ENCODE measurements at regions not wholly inside any gene's neighbourhood (a gene's known extent, or its start where the extent isn't known, plus 50 kb on each side); places are given as distances from the start of the nearest gene placed in this dataset.
A peak's percentile ranks its signal among the peaks of the same experiment; 100 is the strongest.

GRCh38 chr14:53609009-53609408, 347.6 kb downstream of the BMP4 start:
- ChIA-PET POLR2A (ENCODE audit: unreplicated experiment) (interaction anchor here (0.6 kb wide), 2 partner anchors 642 to 760 kb away, joined by 3 to 4 read pairs; no protein-coding TSS in a partner anchor), CTCF (no interaction called here)
- no peak overlapping the region for H3K4me3 ChIP-seq
- H3K4me2 ChIP-seq, result no peak overlapping the region
- TF ChIP-seq EZH2 (IDR thresholded peaks at IDR 0.05; ENCODE audit: low read depth), result no peak
- TF ChIP-seq CTCF (conservative IDR thresholded peaks at IDR 0.05), result no peak
- no peak overlapping the region for H3K27ac ChIP-seq
- H3K4me1 ChIP-seq (replicated peaks; ENCODE audit: insufficient read depth), result peaks cover 21% of the 10 kb centered on the region
- DNase-seq, result no peak
- H2AFZ ChIP-seq, result no peak overlapping the region
- intact Hi-C loops (cut with micrococcal nuclease; ENCODE audit: unreplicated experiment), result no loop called here
- H3K9me3 ChIP-seq (ENCODE audit: insufficient read depth, low read depth), result no peaks in the 10 kb centered on the region
- no peaks in the 10 kb centered on the region for H3K36me3 ChIP-seq (ENCODE audit: low read depth)
- TSS peak; percentile 36 for BruUV-seq (replicated peaks)
- H3K9me2 ChIP-seq (ENCODE audit: insufficient read depth), result no peaks in the 10 kb centered on the region; the same call in 1 of the 2 replicates
- H3F3A ChIP-seq (ENCODE audit: insufficient read depth, low read depth), result no peaks in the 10 kb centered on the region
- H4K20me1 ChIP-seq (ENCODE audit: insufficient read depth), result no peaks in the 10 kb centered on the region
- H3K79me2 ChIP-seq (ENCODE audit: low read depth), result no peaks in the 10 kb centered on the region
- no peaks in the 10 kb centered on the region for H3K27me3 ChIP-seq (ENCODE audit: insufficient read depth, low read depth)

DNA sequence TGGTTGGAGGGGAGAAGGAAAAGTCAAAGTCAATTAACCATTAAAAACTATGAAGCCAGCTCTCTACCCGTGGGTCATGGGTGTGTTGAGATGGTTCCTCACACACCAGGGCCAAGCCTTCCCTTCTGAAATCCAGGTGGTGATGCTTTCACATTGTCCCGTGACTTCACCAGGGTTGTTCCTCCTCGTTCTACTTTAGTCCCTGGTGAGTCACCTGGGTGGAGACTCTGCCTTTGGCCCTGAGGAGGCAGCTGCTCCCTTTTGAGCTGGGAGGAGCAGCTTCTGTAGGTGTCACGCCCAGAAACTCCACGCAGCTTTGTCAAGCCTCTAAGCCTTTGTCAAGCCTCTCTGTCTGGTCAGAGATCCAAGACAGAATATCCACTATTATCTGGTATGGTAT, 348.3 kb downstream of the BMP4 start:
- no TSS peak for BruUV-seq (replicated peaks)
- peak; percentile 66 to 80 for DNase-seq
- H3K27ac ChIP-seq, result no peak overlapping the region
- intact Hi-C loops (cut with micrococcal nuclease; ENCODE audit: unreplicated experiment), result no loop called here
- no peaks in the 10 kb centered on the region for H4K20me1 ChIP-seq (ENCODE audit: insufficient read depth)
- H3K9me3 ChIP-seq (ENCODE audit: insufficient read depth, low read depth), result no peaks in the 10 kb centered on the region
- peaks cover 15% of the 10 kb centered on the region for H3K4me1 ChIP-seq (replicated peaks; ENCODE audit: insufficient read depth)
- no peaks in the 10 kb centered on the region for H3K36me3 ChIP-seq (ENCODE audit: low read depth)
- H3K79me2 ChIP-seq (ENCODE audit: low read depth), result no peaks in the 10 kb centered on the region
- H2AFZ ChIP-seq, result no peak overlapping the region
- no peak overlapping the region for H3K4me3 ChIP-seq
- H3K4me2 ChIP-seq, result peak overlapping the region; percentile 17; the same call in 1 of the 2 replicates
- no peak for TF ChIP-seq EZH2 (IDR thresholded peaks at IDR 0.05; ENCODE audit: low read depth)
- TF ChIP-seq CTCF (conservative IDR thresholded peaks at IDR 0.05), result no peak
- POLR2A ChIA-PET (ENCODE audit: unreplicated experiment), result interaction anchor here (0.6 to 0.7 kb wide), 4 partner anchors 197 to 761 kb away, joined by 3 to 6 read pairs (median 4); no protein-coding TSS in a partner anchor
- H3K9me2 ChIP-seq (ENCODE audit: insufficient read depth), result no peaks in the 10 kb centered on the region; the same call in 1 of the 2 replicates
- H3F3A ChIP-seq (ENCODE audit: insufficient read depth, low read depth), result no peaks in the 10 kb centered on the region
- CTCF ChIA-PET, result no interaction called here
- H3K27me3 ChIP-seq (ENCODE audit: insufficient read depth, low read depth), result no peaks in the 10 kb centered on the region

GRCh38 chr14:53606203-53606602, 350.4 kb downstream of the BMP4 start:
- CTCF ChIA-PET, result no interaction called here
- Histone ChIP-seq H3K4me1 (replicated peaks; ENCODE audit: insufficient read depth) (peaks cover 13% of the 10 kb centered on the region; the same call in 1 of the 2 replicates), H4K20me1 (ENCODE audit: insufficient read depth) (no peaks in the 10 kb centered on the region), H3K79me2 (ENCODE audit: low read depth) (no peaks in the 10 kb centered on the region), H3F3A (ENCODE audit: insufficient read depth, low read depth) (no peaks in the 10 kb centered on the region), H3K4me2 (no peak overlapping the region), H3K36me3 (ENCODE audit: low read depth) (no peaks in the 10 kb centered on the region), H2AFZ (no peak overlapping the region), H3K9me2 (ENCODE audit: insufficient read depth) (no peaks in the 10 kb centered on the region; the same call in 1 of the 2 replicates), H3K4me3 (no peak overlapping the region), H3K27ac (no peak overlapping the region), H3K27me3 (ENCODE audit: insufficient read depth, low read depth) (no peaks in the 10 kb centered on the region), H3K9me3 (ENCODE audit: insufficient read depth, low read depth) (no peaks in the 10 kb centered on the region)
- BruUV-seq (replicated peaks), result no TSS peak
- intact Hi-C loops (cut with micrococcal nuclease; ENCODE audit: unreplicated experiment), result no loop called here
- DNase-seq, result no peak
- TF ChIP-seq EZH2 (IDR thresholded peaks at IDR 0.05; ENCODE audit: low read depth) (no peak), CTCF (conservative IDR thresholded peaks at IDR 0.05) (no peak)
- POLR2A ChIA-PET (ENCODE audit: unreplicated experiment), result no interaction called here
